Ovary (tissue), 7 donors: ENCODE measurements at regions not wholly inside any gene's neighbourhood (a gene's known extent, or its start where the extent isn't known, plus 50 kb on each side); places are given as distances from the start of the nearest gene placed in this dataset.

Source experiments
- DNase-seq, 5 donors: peaks; one replicate each; pipeline ENCODE4 v3.0.0-alpha.2; 2019 to 2020
- H3K27ac ChIP-seq, 2 donors: fragments of 200-600 bp; one replicate each; pipeline versions ENCODE4 v1.5.1 to v1.8.0; 2019 to 2022
- H3K27me3 ChIP-seq: fragments of 200-600 bp; one replicate; pipeline ENCODE4 v1.8.0; 2022
- H3K36me3 ChIP-seq: fragments of 200-600 bp; sonication (generic); one replicate; pipeline ENCODE4 v1.5.1; 2019
- H3K4me1 ChIP-seq: one replicate; pipeline ENCODE4 v1.8.1; 2013; ENCODE audit warnings: mild to moderate bottlenecking, moderate library complexity; ENCODE audit not compliant: insufficient read depth
- H3K4me3 ChIP-seq: fragments of 200-600 bp; sonication (generic); one replicate; pipeline ENCODE4 v1.5.1; 2017
- H3K9me3 ChIP-seq, 2 donors: fragments of 200-600 bp in 1 of 2; sonication (generic) in 1 of 2; one replicate each; pipeline versions ENCODE4 v1.5.1 to v1.8.1; 2013 to 2019; ENCODE audit warnings: mild to moderate bottlenecking in 1 of 2, moderate library complexity in 1 of 2
- EP300 ChIP-seq: sonication (generic); formaldehyde crosslinking; IDR thresholded peaks from one replicate; pipeline ENCODE4 v1.6.1; 2017; ENCODE audit warnings: antibody characterized with exemption
- POLR2A ChIP-seq: fragments of 450-650 bp; IDR thresholded peaks from one replicate; pipeline ENCODE4 v1.6.1; 2017; ENCODE audit warnings: antibody characterized with exemption, mild to moderate bottlenecking, moderate library complexity
- WGBS, 3 donors: extraction: QIAGEN DNeasy Blood & Tissue Kit in 1 of 3; methylation state at CpG; one replicate each; pipeline versions ENCODE4 v1.1.5 to v1.1.7; 2013 to 2017; 5-methylcytosine and 5-hydroxymethylcytosine counted together
- intact Hi-C, 4 donors: fragments of 100-400 bp; cut with DNase I; formaldehyde crosslinking; loops; one replicate each; pipeline versions ENCODE4 v1.11.0 to v1.15.1; 2022 to 2023
- TF ChIP-seq, protein P1 (sequence below), 3 donors: fragments of 450-650 bp in 2 of 3; fragments of 200-600 bp in 1 of 3; IDR thresholded peaks; one replicate each; pipeline versions ENCODE4 v1.5.1 to v1.8.0; 2016 to 2022; ENCODE audit warnings: antibody characterized with exemption in 3 of 3, mild to moderate bottlenecking in 1 of 3
- donor health status: DM: no; HTN: no; CAD: no; lungs with moderate emphysema.
- donor health status: DM: no; HTN: no; CAD: no.
- donor health status: Bipolar disorder and iron deficiency.
- donor health status: DM: no; HTN: no; CAD: no.
- donor health status: DM: yes; HTN: yes; CAD: no.

DNA sequence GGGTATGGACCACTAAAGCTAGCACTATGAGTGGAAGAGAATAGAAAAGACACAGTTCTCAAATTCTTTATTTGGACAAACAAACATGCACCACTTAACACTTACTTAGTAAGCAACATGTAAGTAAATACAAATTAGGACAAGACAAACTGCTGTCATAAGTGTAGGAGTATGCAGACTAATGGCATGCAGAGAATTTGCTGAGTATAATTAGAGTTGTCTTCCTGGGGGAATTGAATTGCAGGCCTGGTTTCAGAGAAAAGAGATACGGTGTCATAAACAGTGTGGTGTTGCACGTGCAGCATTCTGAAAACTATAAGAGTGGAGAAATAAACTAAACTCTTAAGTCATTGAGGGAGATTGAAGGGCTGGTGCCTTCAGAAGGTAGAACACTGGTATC is 125.2 kb upstream of the EYA4 start:
- no peak for TF ChIP-seq POLR2A
- TF ChIP-seq EP300, result no peak
- TF ChIP-seq, protein P1, sequence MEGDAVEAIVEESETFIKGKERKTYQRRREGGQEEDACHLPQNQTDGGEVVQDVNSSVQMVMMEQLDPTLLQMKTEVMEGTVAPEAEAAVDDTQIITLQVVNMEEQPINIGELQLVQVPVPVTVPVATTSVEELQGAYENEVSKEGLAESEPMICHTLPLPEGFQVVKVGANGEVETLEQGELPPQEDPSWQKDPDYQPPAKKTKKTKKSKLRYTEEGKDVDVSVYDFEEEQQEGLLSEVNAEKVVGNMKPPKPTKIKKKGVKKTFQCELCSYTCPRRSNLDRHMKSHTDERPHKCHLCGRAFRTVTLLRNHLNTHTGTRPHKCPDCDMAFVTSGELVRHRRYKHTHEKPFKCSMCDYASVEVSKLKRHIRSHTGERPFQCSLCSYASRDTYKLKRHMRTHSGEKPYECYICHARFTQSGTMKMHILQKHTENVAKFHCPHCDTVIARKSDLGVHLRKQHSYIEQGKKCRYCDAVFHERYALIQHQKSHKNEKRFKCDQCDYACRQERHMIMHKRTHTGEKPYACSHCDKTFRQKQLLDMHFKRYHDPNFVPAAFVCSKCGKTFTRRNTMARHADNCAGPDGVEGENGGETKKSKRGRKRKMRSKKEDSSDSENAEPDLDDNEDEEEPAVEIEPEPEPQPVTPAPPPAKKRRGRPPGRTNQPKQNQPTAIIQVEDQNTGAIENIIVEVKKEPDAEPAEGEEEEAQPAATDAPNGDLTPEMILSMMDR (IDR thresholded peaks at IDR 0.05), result no peak
- no peaks in the 10 kb centered on the region for H3K27me3 ChIP-seq
- WGBS, 3 donors, result 5 to 17% (median 7%) methylated on average over 2 of the region's 2 CpGs

DNA sequence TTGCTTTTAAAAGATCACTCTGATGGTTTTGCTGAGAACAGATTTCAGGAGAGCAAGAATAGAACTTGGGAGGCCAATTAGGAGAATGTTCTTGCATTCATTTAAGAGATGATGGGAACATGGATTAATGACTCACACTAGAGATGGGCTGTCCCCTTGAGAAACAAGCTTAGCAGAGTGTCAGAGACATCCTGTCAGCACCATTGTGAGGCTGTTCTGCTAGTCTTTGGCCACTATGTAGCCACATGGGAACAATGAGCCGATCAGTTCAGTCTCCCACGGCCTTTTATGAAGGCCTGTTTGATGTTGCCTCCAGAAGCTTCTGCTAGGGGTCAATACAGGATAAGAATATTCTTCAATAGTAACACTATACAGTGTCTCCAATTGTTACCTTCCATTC is 113.0 kb upstream of the EYA4 start:
- Histone ChIP-seq H3K27ac (no peak overlapping the region), H3K27me3 (no peaks in the 10 kb centered on the region), H3K9me3 (no peaks in the 10 kb centered on the region), H3K36me3 (no peaks in the 10 kb centered on the region), H3K4me3 (no peak overlapping the region), H3K4me1 (no peaks in the 10 kb centered on the region)
- no peak for DNase-seq
- 85 to 89% (median 88%) methylated on average over 2 of the region's 2 CpGs for WGBS, 3 donors
- TF ChIP-seq POLR2A, result no peak
- TF ChIP-seq, protein P1 (IDR thresholded peaks at IDR 0.05), result no peak
- no peak for TF ChIP-seq EP300
- intact Hi-C loops, result no loop called here

More for the DNA sequence above, 125.2 kb upstream of the EYA4 start:
- Histone ChIP-seq H3K4me3 (no peak overlapping the region), H3K36me3 (no peaks in the 10 kb centered on the region), H3K4me1 (no peaks in the 10 kb centered on the region), H3K9me3 (no peaks in the 10 kb centered on the region), H3K27ac (no peak overlapping the region)
- intact Hi-C loops, result no loop called here
- no peak for DNase-seq

DNA sequence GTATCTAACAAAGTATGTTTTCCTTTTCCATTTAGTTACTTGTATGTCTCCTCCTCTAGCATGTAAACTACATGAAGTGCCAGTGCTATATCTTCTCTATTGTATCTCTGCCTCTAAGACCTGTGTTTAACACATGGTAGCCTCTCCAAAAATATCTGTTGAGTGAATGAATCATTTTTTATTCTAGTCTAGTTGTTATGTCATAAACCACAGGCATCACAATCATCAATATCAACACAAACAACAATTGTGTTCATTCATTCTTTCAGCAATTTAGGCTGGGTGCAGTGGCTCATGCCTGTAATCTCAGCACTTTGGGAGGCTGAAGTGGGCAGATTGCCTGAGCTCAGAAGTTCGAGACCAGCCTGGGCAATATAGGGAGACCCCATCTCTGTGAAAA is 111.6 kb upstream of the EYA4 start:
- 87 to 93% (median 90%) methylated on average over 1 of the region's 1 CpG for WGBS, 3 donors

DNA sequence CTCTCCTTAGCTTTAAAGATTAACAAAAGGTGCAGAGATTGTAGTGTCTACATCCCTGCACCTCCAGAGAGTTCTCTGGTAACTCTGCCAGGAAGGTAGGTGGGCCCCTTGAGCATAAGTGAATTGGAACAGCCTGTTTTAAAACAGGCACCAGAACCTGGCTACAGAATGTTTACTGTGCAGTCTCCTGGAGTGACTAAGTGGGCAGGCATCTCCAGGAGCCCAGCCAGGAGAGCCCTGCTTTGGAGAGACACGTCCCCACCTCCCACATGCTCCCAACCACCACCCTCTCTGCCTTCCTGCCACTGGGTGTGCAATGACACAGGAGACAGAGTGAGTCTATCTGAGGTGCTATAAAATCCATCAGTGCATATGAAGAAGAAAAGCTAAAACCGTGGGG is 110.3 kb upstream of the EYA4 start:
- Histone ChIP-seq H3K36me3 (no peaks in the 10 kb centered on the region), H3K27ac (no peak overlapping the region), H3K27me3 (no peaks in the 10 kb centered on the region), H3K4me3 (no peak overlapping the region), H3K9me3 (no peaks in the 10 kb centered on the region), H3K4me1 (no peaks in the 10 kb centered on the region)
- 53 to 59% (median 57%) methylated on average over 2 of the region's 2 CpGs for WGBS, 3 donors
- DNase-seq, result no peak
- intact Hi-C loops, result no loop called here
- TF ChIP-seq, protein P1 (IDR thresholded peaks at IDR 0.05), result no peak
- TF ChIP-seq EP300 (no peak), POLR2A (no peak)

More for the DNA sequence above, 111.6 kb upstream of the EYA4 start:
- no peaks in the 10 kb centered on the region for H3K4me1 ChIP-seq
- no peaks in the 10 kb centered on the region for H3K36me3 ChIP-seq
- intact Hi-C loops, result no loop called here
- H3K9me3 ChIP-seq, result no peaks in the 10 kb centered on the region
- TF ChIP-seq EP300 (no peak), POLR2A (no peak)
- TF ChIP-seq, protein P1 (IDR thresholded peaks at IDR 0.05), result no peak
- no peak for DNase-seq
- H3K27ac ChIP-seq, result no peak overlapping the region
- H3K4me3 ChIP-seq, result no peak overlapping the region
- H3K27me3 ChIP-seq, result no peaks in the 10 kb centered on the region
